Right lobe of liver (tissue), 4 donors: ENCODE measurements at regions not wholly inside any gene's neighbourhood (a gene's known extent, or its start where the extent isn't known, plus 50 kb on each side); places are given as distances from the start of the nearest gene placed in this dataset.

Source experiments
- CTCF ChIP-seq, 4 donors: fragments of 200-600 bp in 3 of 4; fragments of 450-650 bp in 1 of 4; IDR thresholded peaks; one replicate each; pipeline versions ENCODE4 v1.5.1 to v1.8.0; 2016 to 2022; ENCODE audit warnings: antibody characterized with exemption in 4 of 4, mild to moderate bottlenecking in 2 of 4
- POLR2A ChIP-seq: fragments of 450-650 bp; IDR thresholded peaks from one replicate; pipeline ENCODE4 v1.6.1; 2017; ENCODE audit warnings: antibody characterized with exemption, mild to moderate bottlenecking
- donor health status: DM: no; HTN: no; CAD: no.
- donor health status: DM: no; HTN: no; CAD: no.
- donor health status: DM: no; HTN: yes; CAD: no.

GRCh38 chr2:4175343-4175742 is 472.0 kb downstream of the DCDC2C start:
- TF ChIP-seq CTCF (IDR thresholded peaks at IDR 0.05) = no peak
- no peak for TF ChIP-seq POLR2A
